Right ventricle myocardium superior (tissue), 1 donor: ENCODE measurements at regions not wholly inside any gene's neighbourhood (a gene's known extent, or its start where the extent isn't known, plus 50 kb on each side); places are given as distances from the start of the nearest gene placed in this dataset.

Experiments
- ATAC-seq: fragments of 200-7000 bp; cut with Tn5 transposase; one replicate; pipeline ENCODE4 v1.9.1; 2020; ENCODE audit warnings: mild to moderate bottlenecking; ENCODE audit not compliant: poor library complexity
- DNase-seq: peaks from one replicate; pipeline ENCODE4 v3.0.0-alpha.2; 2020
- intact Hi-C: fragments of 100-400 bp; cut with DNase I; formaldehyde crosslinking; loops from one replicate; pipeline ENCODE4 v1.11.2; 2022
- donor health status: DM: no; HTN: yes; CAD: no; lungs with severe emphysema.

GRCh38 chr16:86364653-86365380, 145.5 kb upstream of the FOXF1 start:
- intact Hi-C loops, result no loop called here
- DNase-seq (no peak), ATAC-seq (no peak)

- ATAC-seq, result no peak
- DNase-seq, result no peak
- intact Hi-C loops, result no loop called here
Observed at GRCh38 chr16:86365513-86366273, 144.6 kb upstream of the FOXF1 start.

GRCh38 chr16:86366481-86366880, 143.8 kb upstream of the FOXF1 start:
- no peak for DNase-seq
- intact Hi-C loops, result no loop called here
- ATAC-seq, result no peak

GRCh38 chr16:86367291-86368072, 142.8 kb upstream of the FOXF1 start:
- ATAC-seq (no peak), DNase-seq (no peak)
- intact Hi-C loops, result no loop called here

GRCh38 chr16:86368261-86368660, 142.1 kb upstream of the FOXF1 start:
- intact Hi-C loops, result no loop called here
- ATAC-seq, result no peak
- DNase-seq, result no peak

GRCh38 chr16:86370062-86370461, 140.3 kb upstream of the FOXF1 start:
- no peak for ATAC-seq
- DNase-seq, result no peak
- intact Hi-C loops, result no loop called here

GRCh38 chr16:86371083-86371803, 139.1 kb upstream of the FOXF1 start:
- DNase-seq, result no peak
- no peak for ATAC-seq
- intact Hi-C loops, result no loop called here

- no peak for ATAC-seq
- intact Hi-C loops, result no loop called here
Observed at GRCh38 chr16:86372193-86372592, 138.1 kb upstream of the FOXF1 start.

GRCh38 chr16:86373276-86373901, 136.9 kb upstream of the FOXF1 start:
- no peak for ATAC-seq
- no peak for DNase-seq
- intact Hi-C loops, result no loop called here

More at GRCh38 chr16:86372193-86372592, 138.1 kb upstream of the FOXF1 start:
- no peak for DNase-seq

GRCh38 chr16:86374603-86375130, 135.7 kb upstream of the FOXF1 start:
- no peak for DNase-seq
- intact Hi-C loops, result no loop called here
- ATAC-seq, result no peak

- no peak for DNase-seq
- ATAC-seq, result no peak
- intact Hi-C loops, result no loop called here
Observed at GRCh38 chr16:86375364-86375763, 135.0 kb upstream of the FOXF1 start.

GRCh38 chr16:86375851-86376250, 134.5 kb upstream of the FOXF1 start:
- intact Hi-C loops, result no loop called here
- DNase-seq (no peak), ATAC-seq (no peak)

- ATAC-seq (no peak), DNase-seq (no peak)
- intact Hi-C loops, result no loop called here
Observed at GRCh38 chr16:86376837-86377236, 133.5 kb upstream of the FOXF1 start.

- no peak for DNase-seq
- intact Hi-C loops, result no loop called here
- ATAC-seq, result no peak
Observed at GRCh38 chr16:86377251-86378022, 132.9 kb upstream of the FOXF1 start.

- ATAC-seq (no peak), DNase-seq (no peak)
- intact Hi-C loops, result no loop called here
Observed at GRCh38 chr16:86378128-86378527, 132.2 kb upstream of the FOXF1 start.

GRCh38 chr16:86378831-86379504, 131.4 kb upstream of the FOXF1 start:
- ATAC-seq (no peak), DNase-seq (no peak)
- intact Hi-C loops, result no loop called here

GRCh38 chr16:86379505-86379846, 130.9 kb upstream of the FOXF1 start:
- DNase-seq, result no peak
- intact Hi-C loops, result no loop called here
- ATAC-seq, result no peak
